WTC11 (cell line): ENCODE measurements at regions not wholly inside any gene's neighbourhood (a gene's known extent, or its start where the extent isn't known, plus 50 kb on each side); places are given as distances from the start of the nearest gene placed in this dataset.

Experiments
- ATAC-seq: fragments of 200-7000 bp; cut with Tn5 transposase; 2 replicates; pipeline ENCODE4 v1.10.0; 2021; ENCODE audit warnings: mild to moderate bottlenecking, moderate library complexity
- CTCF ChIA-PET: fragments of 300-600 bp; sonication (Branson Sonifier 250); formaldehyde crosslinking; loops from one replicate; lab custom pipeline; 2021; ENCODE audit warnings: antibody characterized with exemption; lab: Charles Lee
- POLR2A ChIA-PET: fragments of 350-600 bp; sonication (Branson Sonifier 250); formaldehyde crosslinking; loops from one replicate; lab custom pipeline; 2021; ENCODE audit warnings: antibody characterized with exemption; lab: Charles Lee
- DNase-seq: peaks from one replicate; pipeline ENCODE4 v3.0.0; 2021; ENCODE audit warnings: low spot score
- H3K27ac Mint-ChIP-seq: 2 replicates; pipeline ENCODE4 v1.8.0; 2021; ENCODE audit warnings: mixed read lengths
- H3K27me3 Mint-ChIP-seq: 2 replicates; pipeline ENCODE4 v1.8.0; 2021; ENCODE audit warnings: low read depth, mild to moderate bottlenecking, moderate library complexity, mixed read lengths
- H3K36me3 Mint-ChIP-seq: 2 replicates; pipeline ENCODE4 v1.8.0; 2021; ENCODE audit warnings: mixed read lengths
- H3K4me1 Mint-ChIP-seq: 2 replicates; pipeline ENCODE4 v1.8.0; 2022; ENCODE audit warnings: mixed read lengths
- H3K4me3 Mint-ChIP-seq: 2 replicates; pipeline ENCODE4 v1.8.0; 2021; ENCODE audit warnings: mild to moderate bottlenecking, moderate library complexity, mixed read lengths
- H3K9me3 Mint-ChIP-seq: 2 replicates; pipeline ENCODE4 v1.8.0; 2021; ENCODE audit warnings: mixed read lengths
- CREB1 ChIP-seq: sonication (generic); formaldehyde crosslinking; IDR thresholded peaks from 2 replicates; pipeline ENCODE4 v1.8.0; 2023; ENCODE audit warnings: mild to moderate bottlenecking, missing genetic modification reagents
- ELF4 ChIP-seq: sonication (generic); formaldehyde crosslinking; IDR thresholded peaks from 2 replicates; pipeline ENCODE4 v1.8.1; 2022; ENCODE audit warnings: low read depth, mild to moderate bottlenecking, moderate library complexity, missing genetic modification reagents
- FOXP1 ChIP-seq: sonication (generic); formaldehyde crosslinking; IDR thresholded peaks from 2 replicates; pipeline ENCODE4 v1.8.0; 2022; ENCODE audit warnings: missing genetic modification reagents, mild to moderate bottlenecking, moderate library complexity, borderline replicate concordance
- GABPB1 ChIP-seq: sonication (generic); formaldehyde crosslinking; IDR thresholded peaks from 2 replicates; pipeline ENCODE4 v1.8.1; 2023; ENCODE audit warnings: mild to moderate bottlenecking, missing genetic modification reagents
- IRF2 ChIP-seq: sonication (generic); formaldehyde crosslinking; IDR thresholded peaks from 2 replicates; pipeline ENCODE4 v1.8.0; 2022; ENCODE audit warnings: low read depth, missing genetic modification reagents, borderline replicate concordance
- JUN ChIP-seq: sonication (generic); formaldehyde crosslinking; IDR thresholded peaks from 2 replicates; pipeline ENCODE4 v1.8.0; 2023; ENCODE audit warnings: mild to moderate bottlenecking, missing genetic modification reagents
- MXD4 ChIP-seq: fragments of 250-450 bp; sonication (Bioruptor Pico); IDR thresholded peaks from 2 replicates; pipeline ENCODE4 v1.8.0; 2021; ENCODE audit warnings: mild to moderate bottlenecking, moderate library complexity, borderline replicate concordance
- NFATC4 ChIP-seq: fragments of 250-450 bp; sonication (Bioruptor Pico); IDR thresholded peaks from 2 replicates; pipeline ENCODE4 v1.9.0; 2021; ENCODE audit warnings: mild to moderate bottlenecking
- NFYB ChIP-seq: sonication (generic); formaldehyde crosslinking; conservative IDR thresholded peaks from 2 replicates; pipeline ENCODE4 v1.8.0; 2022; ENCODE audit warnings: low read depth, missing genetic modification reagents
- NR1H2 ChIP-seq: sonication (generic); formaldehyde crosslinking; IDR thresholded peaks from 2 replicates; pipeline ENCODE4 v1.9.0; 2021; ENCODE audit warnings: mild to moderate bottlenecking, moderate library complexity, missing genetic modification reagents
- PRRX2 ChIP-seq: fragments of 250-450 bp; sonication (Bioruptor Pico); IDR thresholded peaks from 2 replicates; pipeline ENCODE4 v1.8.0; 2021; ENCODE audit warnings: mild to moderate bottlenecking
- RELA ChIP-seq: sonication (generic); formaldehyde crosslinking; IDR thresholded peaks from 2 replicates; pipeline ENCODE4 v1.8.1; 2022; ENCODE audit warnings: missing genetic modification reagents, mild to moderate bottlenecking, borderline replicate concordance
- SMAD4 ChIP-seq: sonication (generic); formaldehyde crosslinking; IDR thresholded peaks from 2 replicates; pipeline ENCODE4 v1.8.0; 2022; ENCODE audit warnings: mild to moderate bottlenecking, missing genetic modification reagents
- SOX15 ChIP-seq: fragments of 250-450 bp; sonication (Bioruptor Pico); IDR thresholded peaks from 2 replicates; pipeline ENCODE4 v1.9.0; 2021; ENCODE audit warnings: mild to moderate bottlenecking
- TEAD4 ChIP-seq: sonication (generic); formaldehyde crosslinking; IDR thresholded peaks from 2 replicates; pipeline ENCODE4 v1.8.0; 2022; ENCODE audit warnings: mild to moderate bottlenecking, missing genetic modification reagents
- TP53 ChIP-seq: sonication (generic); formaldehyde crosslinking; IDR thresholded peaks from 2 replicates; pipeline ENCODE4 v1.8.1; 2023; ENCODE audit warnings: mild to moderate bottlenecking, missing genetic modification reagents
- ZNF219 ChIP-seq: sonication (generic); formaldehyde crosslinking; IDR thresholded peaks from 2 replicates; pipeline ENCODE4 v1.8.0; 2023; ENCODE audit warnings: missing genetic modification reagents, mild to moderate bottlenecking, borderline replicate concordance
- ZNF232 ChIP-seq: sonication (generic); formaldehyde crosslinking; IDR thresholded peaks from 2 replicates; pipeline ENCODE4 v1.8.0; 2022; ENCODE audit warnings: mild to moderate bottlenecking, missing genetic modification reagents
- TF ChIP-seq, protein P1 (sequence below): sonication (generic); formaldehyde crosslinking; IDR thresholded peaks from 2 replicates; pipeline ENCODE4 v1.8.0; 2023; ENCODE audit warnings: mild to moderate bottlenecking, missing genetic modification reagents
- TF ChIP-seq, protein P2 (sequence below): sonication (generic); formaldehyde crosslinking; IDR thresholded peaks from 2 replicates; pipeline ENCODE4 v1.8.1; 2023; ENCODE audit warnings: mild to moderate bottlenecking, missing genetic modification reagents
- TF ChIP-seq, protein P3 (sequence below): sonication (generic); formaldehyde crosslinking; IDR thresholded peaks from 2 replicates; pipeline ENCODE4 v1.8.1; 2022; ENCODE audit warnings: mild to moderate bottlenecking, missing genetic modification reagents, moderate library complexity, borderline replicate concordance
- TF ChIP-seq, protein P4 (sequence below): fragments of 250-450 bp; sonication (Bioruptor Pico); IDR thresholded peaks from 2 replicates; pipeline ENCODE4 v1.9.0; 2021; ENCODE audit warnings: mild to moderate bottlenecking
- TF ChIP-seq, protein P5 (sequence below): sonication (generic); formaldehyde crosslinking; IDR thresholded peaks from 2 replicates; pipeline ENCODE4 v1.8.0; 2022; ENCODE audit warnings: mild to moderate bottlenecking, missing genetic modification reagents
- TF ChIP-seq, protein P6 (sequence below): fragments of 250-450 bp; sonication (Bioruptor Pico); IDR thresholded peaks from 2 replicates; pipeline ENCODE4 v1.9.0; 2021; ENCODE audit warnings: moderate library complexity, mild to moderate bottlenecking, inconsistent platforms, borderline replicate concordance

DNA sequence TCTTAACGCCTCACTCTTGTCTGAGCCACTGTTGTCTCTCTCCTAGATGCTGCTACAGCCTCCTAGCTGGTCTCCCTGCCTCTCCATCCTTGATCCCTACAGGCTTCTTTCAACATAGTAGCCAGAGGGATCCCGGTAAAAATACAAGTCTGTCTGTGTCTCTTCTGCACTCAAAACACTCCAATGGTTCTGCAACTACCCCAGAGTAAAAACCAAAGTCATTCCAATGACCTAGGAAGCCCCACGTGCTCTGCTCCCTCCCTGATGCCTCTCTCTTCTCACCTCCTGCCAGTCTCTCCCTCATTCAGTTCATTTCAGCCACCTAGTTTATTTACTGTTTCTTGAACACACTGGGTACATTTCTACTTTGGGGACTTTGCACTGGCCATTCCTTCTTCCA lies 135.2 kb downstream of the NPIPB5 start:
- CTCF ChIA-PET: no interaction called here
- ATAC-seq (no peak), DNase-seq (no peak)
- Mint-ChIP-seq H3K9me3 (no peaks in the 10 kb centered on the region), H3K4me3 (no peak overlapping the region), H3K36me3 (no peaks in the 10 kb centered on the region), H3K4me1 (no peaks in the 10 kb centered on the region), H3K27ac (no peak overlapping the region), H3K27me3 (no peaks in the 10 kb centered on the region)
- TF ChIP-seq, protein P1, sequence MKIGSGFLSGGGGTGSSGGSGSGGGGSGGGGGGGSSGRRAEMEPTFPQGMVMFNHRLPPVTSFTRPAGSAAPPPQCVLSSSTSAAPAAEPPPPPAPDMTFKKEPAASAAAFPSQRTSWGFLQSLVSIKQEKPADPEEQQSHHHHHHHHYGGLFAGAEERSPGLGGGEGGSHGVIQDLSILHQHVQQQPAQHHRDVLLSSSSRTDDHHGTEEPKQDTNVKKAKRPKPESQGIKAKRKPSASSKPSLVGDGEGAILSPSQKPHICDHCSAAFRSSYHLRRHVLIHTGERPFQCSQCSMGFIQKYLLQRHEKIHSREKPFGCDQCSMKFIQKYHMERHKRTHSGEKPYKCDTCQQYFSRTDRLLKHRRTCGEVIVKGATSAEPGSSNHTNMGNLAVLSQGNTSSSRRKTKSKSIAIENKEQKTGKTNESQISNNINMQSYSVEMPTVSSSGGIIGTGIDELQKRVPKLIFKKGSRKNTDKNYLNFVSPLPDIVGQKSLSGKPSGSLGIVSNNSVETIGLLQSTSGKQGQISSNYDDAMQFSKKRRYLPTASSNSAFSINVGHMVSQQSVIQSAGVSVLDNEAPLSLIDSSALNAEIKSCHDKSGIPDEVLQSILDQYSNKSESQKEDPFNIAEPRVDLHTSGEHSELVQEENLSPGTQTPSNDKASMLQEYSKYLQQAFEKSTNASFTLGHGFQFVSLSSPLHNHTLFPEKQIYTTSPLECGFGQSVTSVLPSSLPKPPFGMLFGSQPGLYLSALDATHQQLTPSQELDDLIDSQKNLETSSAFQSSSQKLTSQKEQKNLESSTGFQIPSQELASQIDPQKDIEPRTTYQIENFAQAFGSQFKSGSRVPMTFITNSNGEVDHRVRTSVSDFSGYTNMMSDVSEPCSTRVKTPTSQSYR: no peak
- TF ChIP-seq, protein P2, sequence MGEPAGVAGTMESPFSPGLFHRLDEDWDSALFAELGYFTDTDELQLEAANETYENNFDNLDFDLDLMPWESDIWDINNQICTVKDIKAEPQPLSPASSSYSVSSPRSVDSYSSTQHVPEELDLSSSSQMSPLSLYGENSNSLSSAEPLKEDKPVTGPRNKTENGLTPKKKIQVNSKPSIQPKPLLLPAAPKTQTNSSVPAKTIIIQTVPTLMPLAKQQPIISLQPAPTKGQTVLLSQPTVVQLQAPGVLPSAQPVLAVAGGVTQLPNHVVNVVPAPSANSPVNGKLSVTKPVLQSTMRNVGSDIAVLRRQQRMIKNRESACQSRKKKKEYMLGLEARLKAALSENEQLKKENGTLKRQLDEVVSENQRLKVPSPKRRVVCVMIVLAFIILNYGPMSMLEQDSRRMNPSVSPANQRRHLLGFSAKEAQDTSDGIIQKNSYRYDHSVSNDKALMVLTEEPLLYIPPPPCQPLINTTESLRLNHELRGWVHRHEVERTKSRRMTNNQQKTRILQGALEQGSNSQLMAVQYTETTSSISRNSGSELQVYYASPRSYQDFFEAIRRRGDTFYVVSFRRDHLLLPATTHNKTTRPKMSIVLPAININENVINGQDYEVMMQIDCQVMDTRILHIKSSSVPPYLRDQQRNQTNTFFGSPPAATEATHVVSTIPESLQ (CRISPR knock-in tag): no peak
- no peak for TF ChIP-seq FOXP1 (CRISPR knock-in tag)
- no peak for TF ChIP-seq RELA (CRISPR knock-in tag)
- TF ChIP-seq ELF4: no peak
- no peak for TF ChIP-seq SMAD4 (CRISPR knock-in tag)
- no peak for TF ChIP-seq TP53
- TF ChIP-seq, protein P3, sequence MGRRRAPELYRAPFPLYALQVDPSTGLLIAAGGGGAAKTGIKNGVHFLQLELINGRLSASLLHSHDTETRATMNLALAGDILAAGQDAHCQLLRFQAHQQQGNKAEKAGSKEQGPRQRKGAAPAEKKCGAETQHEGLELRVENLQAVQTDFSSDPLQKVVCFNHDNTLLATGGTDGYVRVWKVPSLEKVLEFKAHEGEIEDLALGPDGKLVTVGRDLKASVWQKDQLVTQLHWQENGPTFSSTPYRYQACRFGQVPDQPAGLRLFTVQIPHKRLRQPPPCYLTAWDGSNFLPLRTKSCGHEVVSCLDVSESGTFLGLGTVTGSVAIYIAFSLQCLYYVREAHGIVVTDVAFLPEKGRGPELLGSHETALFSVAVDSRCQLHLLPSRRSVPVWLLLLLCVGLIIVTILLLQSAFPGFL (CRISPR knock-in tag): no peak
- TF ChIP-seq SOX15 (CRISPR knock-in tag): no peak
- TF ChIP-seq TEAD4 (CRISPR knock-in tag): no peak
- no peak for TF ChIP-seq GABPB1
- TF ChIP-seq CREB1 (CRISPR knock-in tag): no peak
- TF ChIP-seq NR1H2 (CRISPR knock-in tag): no peak
- no peak for TF ChIP-seq PRRX2 (CRISPR knock-in tag)
- TF ChIP-seq NFYB (CRISPR knock-in tag): no peak
- TF ChIP-seq, protein P4, sequence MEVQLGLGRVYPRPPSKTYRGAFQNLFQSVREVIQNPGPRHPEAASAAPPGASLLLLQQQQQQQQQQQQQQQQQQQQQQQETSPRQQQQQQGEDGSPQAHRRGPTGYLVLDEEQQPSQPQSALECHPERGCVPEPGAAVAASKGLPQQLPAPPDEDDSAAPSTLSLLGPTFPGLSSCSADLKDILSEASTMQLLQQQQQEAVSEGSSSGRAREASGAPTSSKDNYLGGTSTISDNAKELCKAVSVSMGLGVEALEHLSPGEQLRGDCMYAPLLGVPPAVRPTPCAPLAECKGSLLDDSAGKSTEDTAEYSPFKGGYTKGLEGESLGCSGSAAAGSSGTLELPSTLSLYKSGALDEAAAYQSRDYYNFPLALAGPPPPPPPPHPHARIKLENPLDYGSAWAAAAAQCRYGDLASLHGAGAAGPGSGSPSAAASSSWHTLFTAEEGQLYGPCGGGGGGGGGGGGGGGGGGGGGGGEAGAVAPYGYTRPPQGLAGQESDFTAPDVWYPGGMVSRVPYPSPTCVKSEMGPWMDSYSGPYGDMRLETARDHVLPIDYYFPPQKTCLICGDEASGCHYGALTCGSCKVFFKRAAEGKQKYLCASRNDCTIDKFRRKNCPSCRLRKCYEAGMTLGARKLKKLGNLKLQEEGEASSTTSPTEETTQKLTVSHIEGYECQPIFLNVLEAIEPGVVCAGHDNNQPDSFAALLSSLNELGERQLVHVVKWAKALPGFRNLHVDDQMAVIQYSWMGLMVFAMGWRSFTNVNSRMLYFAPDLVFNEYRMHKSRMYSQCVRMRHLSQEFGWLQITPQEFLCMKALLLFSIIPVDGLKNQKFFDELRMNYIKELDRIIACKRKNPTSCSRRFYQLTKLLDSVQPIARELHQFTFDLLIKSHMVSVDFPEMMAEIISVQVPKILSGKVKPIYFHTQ (CRISPR knock-in tag): no peak
- no peak for TF ChIP-seq IRF2 (CRISPR knock-in tag)
- POLR2A ChIA-PET: no interaction called here

DNA sequence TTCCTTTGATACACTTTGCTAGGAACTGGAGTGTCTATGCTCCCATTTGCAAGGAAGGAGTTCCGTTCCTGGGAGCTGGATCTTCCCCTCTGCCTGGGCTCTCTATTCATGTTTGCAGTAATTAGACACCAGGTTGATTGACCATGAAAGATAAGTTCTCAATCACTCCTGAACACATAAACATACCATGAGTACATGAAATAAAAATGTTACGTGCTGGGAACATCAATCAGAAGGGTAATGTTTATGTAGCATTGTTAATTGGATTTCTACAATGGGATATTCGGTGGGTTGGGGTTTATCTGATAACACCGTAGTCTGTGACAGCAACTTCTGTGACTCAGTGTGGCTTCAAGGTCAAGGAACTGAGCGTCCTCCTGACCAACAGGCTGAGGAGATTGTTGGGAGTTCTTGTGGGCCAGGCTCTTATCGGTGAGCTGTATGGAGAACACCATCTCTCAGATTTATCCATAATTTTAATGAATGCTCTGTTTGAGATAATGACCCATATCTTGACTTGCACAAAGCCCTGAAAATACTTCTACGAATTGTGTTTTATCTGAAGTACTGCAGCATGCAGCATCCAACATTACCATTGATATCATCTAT lies 136.4 kb downstream of the NPIPB5 start:
- H3K27ac Mint-ChIP-seq: no peak overlapping the region
- H3K27me3 Mint-ChIP-seq: no peaks in the 10 kb centered on the region
- TF ChIP-seq NFATC4: no peak
- TF ChIP-seq JUN (CRISPR knock-in tag): no peak
- TF ChIP-seq, protein P5, sequence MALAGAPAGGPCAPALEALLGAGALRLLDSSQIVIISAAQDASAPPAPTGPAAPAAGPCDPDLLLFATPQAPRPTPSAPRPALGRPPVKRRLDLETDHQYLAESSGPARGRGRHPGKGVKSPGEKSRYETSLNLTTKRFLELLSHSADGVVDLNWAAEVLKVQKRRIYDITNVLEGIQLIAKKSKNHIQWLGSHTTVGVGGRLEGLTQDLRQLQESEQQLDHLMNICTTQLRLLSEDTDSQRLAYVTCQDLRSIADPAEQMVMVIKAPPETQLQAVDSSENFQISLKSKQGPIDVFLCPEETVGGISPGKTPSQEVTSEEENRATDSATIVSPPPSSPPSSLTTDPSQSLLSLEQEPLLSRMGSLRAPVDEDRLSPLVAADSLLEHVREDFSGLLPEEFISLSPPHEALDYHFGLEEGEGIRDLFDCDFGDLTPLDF (CRISPR knock-in tag): no peak
- TF ChIP-seq, protein P6, sequence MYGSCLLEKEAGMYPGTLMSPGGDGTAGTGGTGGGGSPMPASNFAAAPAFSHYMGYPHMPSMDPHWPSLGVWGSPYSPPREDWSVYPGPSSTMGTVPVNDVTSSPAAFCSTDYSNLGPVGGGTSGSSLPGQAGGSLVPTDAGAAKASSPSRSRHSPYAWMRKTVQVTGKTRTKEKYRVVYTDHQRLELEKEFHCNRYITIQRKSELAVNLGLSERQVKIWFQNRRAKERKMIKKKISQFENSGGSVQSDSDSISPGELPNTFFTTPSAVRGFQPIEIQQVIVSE (CRISPR knock-in tag): no peak
- TF ChIP-seq, protein P2 (CRISPR knock-in tag): no peak
- TF ChIP-seq ZNF219 (CRISPR knock-in tag): no peak
- no peak for TF ChIP-seq ZNF232
- TF ChIP-seq MXD4 (CRISPR knock-in tag): no peak
- no peak for TF ChIP-seq GABPB1
- H3K4me3 Mint-ChIP-seq: no peak overlapping the region
- ATAC-seq (no peak), DNase-seq (no peak)
- H3K4me1 Mint-ChIP-seq: no peaks in the 10 kb centered on the region
- H3K9me3 Mint-ChIP-seq: no peaks in the 10 kb centered on the region
- POLR2A ChIA-PET: no interaction called here
- CTCF ChIA-PET: no interaction called here
- H3K36me3 Mint-ChIP-seq: no peaks in the 10 kb centered on the region
